Middle frontal gyrus (tissue), 1 donor: ENCODE measurements at regions not wholly inside any gene's neighbourhood (a gene's known extent, or its start where the extent isn't known, plus 50 kb on each side); places are given as distances from the start of the nearest gene placed in this dataset.
"Not testable (repeated sequence)": the region's sequence is repeated elsewhere in the genome, so short reads cannot be mapped to it uniquely, and the experiment has no call there.

ENCODE experiments used
- DNase-seq: peaks from one replicate; pipeline ENCODE4 v3.0.0-alpha.2; 2015; ENCODE audit warnings: low spot score; ENCODE audit errors: extremely low spot score

GRCh38 chr11:38894201-38894600, 2296.2 kb upstream of the RAG2 start:
- not testable (repeated sequence) for DNase-seq

- DNase-seq: no peak
These were observed 2286.3 kb upstream of the RAG2 start for GRCh38 chr11:38884145-38884865.

- DNase-seq: no peak
These were observed 2269.3 kb upstream of the RAG2 start for GRCh38 chr11:38867338-38867737.

- no peak for DNase-seq
These were observed 2267.9 kb upstream of the RAG2 start for GRCh38 chr11:38865922-38866321.

- DNase-seq: no peak
These were observed 2245.0 kb upstream of the RAG2 start for GRCh38 chr11:38842991-38843390.

GRCh38 chr11:38839071-38839470, 2241.0 kb upstream of the RAG2 start:
- DNase-seq: no peak

GRCh38 chr11:38835966-38836365, 2237.9 kb upstream of the RAG2 start:
- DNase-seq: no peak

- DNase-seq: no peak
These were observed 2226.5 kb upstream of the RAG2 start for GRCh38 chr11:38824573-38824972.

- DNase-seq: not testable (repeated sequence)
These were observed 2223.8 kb upstream of the RAG2 start for GRCh38 chr11:38821786-38822185.

- no peak for DNase-seq
These were observed 2221.9 kb upstream of the RAG2 start for GRCh38 chr11:38819981-38820380.

- DNase-seq: no peak
These were observed 2220.7 kb upstream of the RAG2 start for GRCh38 chr11:38818720-38819119.

- DNase-seq: no peak
These were observed 2216.6 kb upstream of the RAG2 start for GRCh38 chr11:38814670-38815069.

GRCh38 chr11:38809521-38809920, 2211.5 kb upstream of the RAG2 start:
- no peak for DNase-seq

GRCh38 chr11:38796281-38796680, 2198.2 kb upstream of the RAG2 start:
- DNase-seq: no peak

- DNase-seq: no peak
These were observed 2197.0 kb upstream of the RAG2 start for GRCh38 chr11:38795027-38795426.

- DNase-seq: peak; percentile 51
These were observed 2193.4 kb upstream of the RAG2 start for GRCh38 chr11:38791346-38791961.

- no peak for DNase-seq
These were observed 2190.5 kb upstream of the RAG2 start for GRCh38 chr11:38788561-38788960.

- no peak for DNase-seq
These were observed 2186.1 kb upstream of the RAG2 start for GRCh38 chr11:38784164-38784563.

GRCh38 chr11:38766796-38767195, 2168.8 kb upstream of the RAG2 start:
- no peak for DNase-seq

GRCh38 chr11:38759394-38759793, 2161.4 kb upstream of the RAG2 start:
- DNase-seq: no peak

- DNase-seq: no peak
These were observed 2158.5 kb upstream of the RAG2 start for GRCh38 chr11:38756537-38756936.

- DNase-seq: no peak
These were observed 2153.4 kb upstream of the RAG2 start for GRCh38 chr11:38751421-38751820.

- not testable (repeated sequence) for DNase-seq
These were observed 2148.5 kb upstream of the RAG2 start for GRCh38 chr11:38746516-38746915.
